ENCODE measurements at regions not wholly inside any gene's neighbourhood (a gene's known extent, or its start where the extent isn't known, plus 50 kb on each side); places are given as distances from the start of the nearest gene placed in this dataset.

DNA sequence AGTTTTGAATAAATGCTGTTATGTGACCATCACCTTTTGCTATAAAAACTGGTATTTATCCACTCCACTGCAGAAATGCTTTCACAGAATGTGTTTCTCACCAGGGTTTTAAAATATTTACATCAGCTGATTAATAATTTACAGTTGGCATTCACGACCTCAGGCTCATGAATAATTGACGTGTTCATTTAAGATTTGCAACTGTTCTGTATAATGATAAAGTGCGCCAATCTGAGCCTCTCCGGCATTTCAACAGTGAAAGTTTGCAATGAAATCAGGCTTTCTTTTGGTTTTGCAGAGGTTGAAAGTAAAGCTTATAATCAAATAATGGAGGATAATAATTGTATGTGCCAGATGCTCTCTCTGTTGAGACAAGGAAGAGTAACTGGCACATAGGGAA lies 434.9 kb downstream of the ICE1 start:
- TF ChIP-seq CTCF (IDR thresholded peaks at IDR 0.05) (no peak), POLR2A (IDR thresholded peaks at IDR 0.05) (no peak)
